ENCODE measurements at regions not wholly inside any gene's neighbourhood (a gene's known extent, or its start where the extent isn't known, plus 50 kb on each side); places are given as distances from the start of the nearest gene placed in this dataset.

GRCh38 chr7:125450749-125451148 is 521.1 kb upstream of the POT1 start:
- TF ChIP-seq TAF1 (IDR thresholded peaks at IDR 0.05; ENCODE audit: borderline replicate concordance, low read depth, low read length) (no peak), POLR2A (IDR thresholded peaks at IDR 0.05; ENCODE audit: low read depth, low read length) (no peak), POLR2AphosphoS5 (IDR thresholded peaks at IDR 0.05; ENCODE audit: low read depth, low read length) (no peak)
